Activated CD4-positive, alpha-beta T cell treated with anti-CD3 and anti-CD28 coated beads for 24 hours (primary cell): ENCODE measurements at regions not wholly inside any gene's neighbourhood (a gene's known extent, or its start where the extent isn't known, plus 50 kb on each side); places are given as distances from the start of the nearest gene placed in this dataset.
"Not testable (repeated sequence)": the region's sequence is repeated elsewhere in the genome, so short reads cannot be mapped to it uniquely, and the experiment has no call there.

Experiments
- DNase-seq, 2 donors: peaks; one replicate each; pipeline ENCODE4 v3.0.0-alpha.2; 2020; ENCODE audit warnings: low read depth in 2 of 2

- no peak for DNase-seq
These were observed 163.2 kb downstream of the BMP7 start for GRCh38 chr20:57103146-57103800.

- no peak for DNase-seq
These were observed 162.3 kb downstream of the BMP7 start for GRCh38 chr20:57104113-57104512.

- DNase-seq, result no peak
These were observed 161.7 kb downstream of the BMP7 start for GRCh38 chr20:57104651-57105204.

- DNase-seq, result no peak
These were observed 160.3 kb downstream of the BMP7 start for GRCh38 chr20:57106030-57106682.

- no peak for DNase-seq
These were observed 159.7 kb downstream of the BMP7 start for GRCh38 chr20:57106692-57107091.

GRCh38 chr20:57107208-57107607 lies 159.2 kb downstream of the BMP7 start:
- no peak for DNase-seq

- DNase-seq, result no peak
These were observed 158.2 kb downstream of the BMP7 start for GRCh38 chr20:57108218-57108617.

GRCh38 chr20:57108742-57109570 lies 157.5 kb downstream of the BMP7 start:
- DNase-seq, result no peak

GRCh38 chr20:57109571-57109953 lies 156.9 kb downstream of the BMP7 start:
- DNase-seq, result no peak

GRCh38 chr20:57110121-57111027 lies 156.1 kb downstream of the BMP7 start:
- not testable (repeated sequence) for DNase-seq

GRCh38 chr20:57111028-57111373 lies 155.4 kb downstream of the BMP7 start:
- DNase-seq, result no peak

- DNase-seq, result no peak
These were observed 154.0 kb downstream of the BMP7 start for GRCh38 chr20:57112448-57112847.

- no peak for DNase-seq
These were observed 152.0 kb downstream of the BMP7 start for GRCh38 chr20:57114290-57115005.

- DNase-seq, result no peak
These were observed 149.1 kb downstream of the BMP7 start for GRCh38 chr20:57117296-57117695.

- DNase-seq, result no peak
These were observed 148.2 kb downstream of the BMP7 start for GRCh38 chr20:57118107-57118769.
